Transverse colon (tissue), 4 donors: ENCODE measurements at regions not wholly inside any gene's neighbourhood (a gene's known extent, or its start where the extent isn't known, plus 50 kb on each side); places are given as distances from the start of the nearest gene placed in this dataset.

ENCODE experiments used
- DNase-seq: peaks from one replicate; pipeline ENCODE4 v3.0.0-alpha.2; 2019
- H3K27ac ChIP-seq, 4 donors: fragments of 200-600 bp; sonication (generic); 2 replicates each; pipeline ENCODE4 v1.5.1; 2016 to 2018; ENCODE audit warnings: inconsistent platforms in 4 of 4
- H3K27me3 ChIP-seq: fragments of 200-600 bp; sonication (generic); 2 replicates; pipeline ENCODE4 v1.5.1; 2017; ENCODE audit warnings: inconsistent platforms
- H3K36me3 ChIP-seq, 4 donors: fragments of 200-600 bp; sonication (generic); 2 replicates each; pipeline ENCODE4 v1.5.1; 2017 to 2019; ENCODE audit warnings: inconsistent platforms in 4 of 4
- H3K4me1 ChIP-seq, 4 donors: fragments of 200-600 bp; sonication (generic); 2 replicates each; pipeline ENCODE4 v1.5.1; 2017 to 2020; ENCODE audit warnings: inconsistent platforms in 4 of 4
- H3K4me3 ChIP-seq, 4 donors: fragments of 200-600 bp; sonication (generic); 1 replicate in 1 of 4; 2 replicates in 3 of 4; pipeline versions ENCODE4 v1.5.1 to v1.6.1; 2017 to 2019; ENCODE audit warnings: inconsistent platforms in 4 of 4
- H3K9me3 ChIP-seq, 2 donors: fragments of 200-600 bp; sonication (generic); 2 replicates each; pipeline ENCODE4 v1.5.1; 2017 to 2019; ENCODE audit warnings: inconsistent platforms in 2 of 2
- CTCF ChIP-seq, 5 experiments: fragments of 200-600 bp in 3 of 5; fragments of 450-650 bp in 2 of 5; sonication (generic) in 3 of 5; IDR thresholded peaks; 1 replicate in 2 of 5; 2 replicates in 3 of 5; pipeline ENCODE4 v1.5.1; 2016 to 2017; ENCODE audit warnings: antibody characterized with exemption in 5 of 5, inconsistent platforms in 3 of 5, mild to moderate bottlenecking in 2 of 5, moderate library complexity in 1 of 5
- EP300 ChIP-seq: sonication (generic); formaldehyde crosslinking; IDR thresholded peaks from one replicate; pipeline ENCODE4 v1.6.1; 2017; ENCODE audit warnings: antibody characterized with exemption, low read depth
- POLR2A ChIP-seq: fragments of 450-650 bp; IDR thresholded peaks from one replicate; pipeline ENCODE4 v1.6.1; 2016; ENCODE audit warnings: antibody characterized with exemption, mild to moderate bottlenecking, moderate library complexity
- POLR2AphosphoS5 ChIP-seq, 3 donors: sonication (generic); formaldehyde crosslinking; IDR thresholded peaks; one replicate each; pipeline ENCODE4 v1.6.1; 2016; ENCODE audit warnings: antibody characterized with exemption in 3 of 3
- WGBS, 2 donors: methylation state at CpG; one replicate each; pipeline ENCODE4 v1.1.5; 2018; ENCODE audit warnings: low coverage in 1 of 2; 5-methylcytosine and 5-hydroxymethylcytosine counted together
- in situ Hi-C, 4 donors: fragments of 200-750 bp; cut with MboI; loops; one replicate each; pipeline versions ENCODE4 v1.15.0 to v1.15.1; 2017; ENCODE audit warnings: low sequenced_read_pairs in 3 of 4, low pct_ligation_motif_present in 1 of 4, low pct_unique_long_range_greater_than_20kb in 1 of 4
- intact Hi-C: fragments of 100-400 bp; cut with DNase I; formaldehyde crosslinking; loops from one replicate; pipeline ENCODE4 v1.15.1; 2023; ENCODE audit warnings: low total_unique reads

GRCh38 chr11:129264114-129264513 is 72.0 kb upstream of the ARHGAP32 start:
- Histone ChIP-seq H3K27me3 (no peaks in the 10 kb centered on the region), H3K36me3 (no peaks in the 10 kb centered on the region), H3K4me1 (peaks cover 0 to 33% (median 4%) of the 10 kb centered on the region in 4 donors), H3K27ac (no peak overlapping the region), H3K4me3 (no peak overlapping the region), H3K9me3 (no peaks in the 10 kb centered on the region)
- in situ Hi-C loops (no loop called here), intact Hi-C loops (no loop called here)
- TF ChIP-seq POLR2AphosphoS5 (IDR thresholded peaks at IDR 0.05) = no peak
- TF ChIP-seq POLR2A = no peak
- no peak for TF ChIP-seq EP300
- TF ChIP-seq CTCF (IDR thresholded peaks at IDR 0.05) = no peak
- DNase-seq = no peak
- WGBS, 2 donors = 86 to 87% methylated on average over 2 of the region's 2 CpGs

GRCh38 chr11:129260750-129261149 is 68.6 kb upstream of the ARHGAP32 start:
- in situ Hi-C loops (no loop called here), intact Hi-C loops (no loop called here)
- Histone ChIP-seq H3K9me3 (no peaks in the 10 kb centered on the region), H3K27ac (no peak overlapping the region), H3K4me1 (peaks cover 0 to 24% (median 4%) of the 10 kb centered on the region in 4 donors), H3K4me3 (no peak overlapping the region), H3K27me3 (no peaks in the 10 kb centered on the region), H3K36me3 (no peaks in the 10 kb centered on the region)
- WGBS, 2 donors = 59 to 89% methylated on average over 1 of the region's 1 CpG
- TF ChIP-seq CTCF (IDR thresholded peaks at IDR 0.05) = no peak
- DNase-seq = no peak

- Histone ChIP-seq H3K4me1 (peaks cover 0 to 22% (median 4%) of the 10 kb centered on the region in 4 donors), H3K27me3 (no peaks in the 10 kb centered on the region), H3K4me3 (no peak overlapping the region), H3K27ac (no peak overlapping the region), H3K9me3 (no peaks in the 10 kb centered on the region), H3K36me3 (no peaks in the 10 kb centered on the region)
- TF ChIP-seq POLR2A (no peak), POLR2AphosphoS5 (IDR thresholded peaks at IDR 0.05) (no peak), EP300 (no peak), CTCF (IDR thresholded peaks at IDR 0.05) (no peak)
- in situ Hi-C loops (no loop called here), intact Hi-C loops (no loop called here)
- WGBS, 2 donors = 52 to 55% methylated on average over 3 of the region's 3 CpGs
- no peak for DNase-seq
Measured at GRCh38 chr11:129259931-129260348, 67.8 kb upstream of the ARHGAP32 start.

GRCh38 chr11:129258205-129258604 is 66.1 kb upstream of the ARHGAP32 start:
- no peaks in the 10 kb centered on the region for H3K27me3 ChIP-seq
- peaks cover 0 to 22% (median 4%) of the 10 kb centered on the region in 4 donors for H3K4me1 ChIP-seq
- H3K9me3 ChIP-seq = no peaks in the 10 kb centered on the region
- in situ Hi-C loops (no loop called here), intact Hi-C loops (no loop called here)
- WGBS, 2 donors = 65 to 79% methylated on average over 5 of the region's 5 CpGs
- no peak for DNase-seq
- TF ChIP-seq POLR2A = no peak
- no peak for TF ChIP-seq POLR2AphosphoS5 (IDR thresholded peaks at IDR 0.05)
- no peak for TF ChIP-seq CTCF (IDR thresholded peaks at IDR 0.05)
- no peak for TF ChIP-seq EP300
- H3K4me3 ChIP-seq = no peak overlapping the region
- H3K27ac ChIP-seq = no peak overlapping the region
- no peaks in the 10 kb centered on the region for H3K36me3 ChIP-seq
